GM23338 (cell line): ENCODE measurements at regions not wholly inside any gene's neighbourhood (a gene's known extent, or its start where the extent isn't known, plus 50 kb on each side); places are given as distances from the start of the nearest gene placed in this dataset.

ENCODE experiments used
- ATAC-seq: fragments of 200-7000 bp; cut with Tn5 transposase; 3 replicates; pipeline ENCODE4 v1.9.1; 2020
- DNase-seq: peaks from one replicate; pipeline ENCODE4 v3.0.0-alpha.2; 2015; ENCODE audit warnings: low spot score
- H2AFZ ChIP-seq: fragments of 200-600 bp; sonication (generic); 2 replicates; pipeline ENCODE4 v1.8.0; 2016; ENCODE audit warnings: antibody characterized with exemption, mild to moderate bottlenecking, moderate library complexity
- H3F3A ChIP-seq: fragments of 200-600 bp; sonication (generic); replicated peaks from 2 replicates; pipeline ENCODE4 v1.8.0; 2017; ENCODE audit warnings: antibody characterized with exemption, mixed run types, low read depth
- H3K27ac ChIP-seq: fragments of 200-600 bp; sonication (generic); 2 replicates; pipeline ENCODE4 v1.6.1; 2016; ENCODE audit warnings: low read depth
- H3K27me3 ChIP-seq: fragments of 200-600 bp; sonication (generic); 2 replicates; pipeline ENCODE4 v1.8.0; 2016; ENCODE audit warnings: mild to moderate bottlenecking, mixed run types, moderate library complexity; ENCODE audit not compliant: insufficient read depth
- H3K36me3 ChIP-seq: fragments of 200-600 bp; sonication (generic); 2 replicates; pipeline ENCODE4 v1.8.0; 2016; ENCODE audit warnings: mild to moderate bottlenecking; ENCODE audit not compliant: insufficient read depth
- H3K4me1 ChIP-seq: fragments of 200-600 bp; sonication (generic); 2 replicates; pipeline ENCODE4 v1.8.0; 2016; ENCODE audit warnings: mild to moderate bottlenecking, moderate library complexity; ENCODE audit not compliant: insufficient read depth
- H3K4me2 ChIP-seq: fragments of 200-600 bp; sonication (generic); 2 replicates; pipeline ENCODE4 v1.7.1; 2017; ENCODE audit warnings: mixed run types
- H3K4me3 ChIP-seq: fragments of 200-600 bp; sonication (generic); 2 replicates; pipeline ENCODE4 v1.6.1; 2016; ENCODE audit warnings: mixed run types
- H3K79me2 ChIP-seq: fragments of 200-600 bp; sonication (generic); replicated peaks from 2 replicates; pipeline ENCODE4 v1.8.0; 2017; ENCODE audit warnings: mild to moderate bottlenecking; ENCODE audit not compliant: insufficient read depth
- H3K9me2 ChIP-seq: fragments of 200-600 bp; sonication (generic); 2 replicates; pipeline ENCODE4 v1.8.0; 2017; ENCODE audit not compliant: insufficient read depth
- H4K20me1 ChIP-seq: fragments of 200-600 bp; sonication (generic); replicated peaks from 2 replicates; pipeline ENCODE4 v1.8.0; 2017; ENCODE audit warnings: mild to moderate bottlenecking; ENCODE audit not compliant: insufficient read depth
- H3K27ac Mint-ChIP-seq: 2 replicates; pipeline ENCODE4 v1.8.0; 2020; ENCODE audit warnings: inconsistent platforms, mild to moderate bottlenecking, moderate library complexity, mixed read lengths
- H3K27me3 Mint-ChIP-seq: 3 replicates; pipeline ENCODE4 v1.8.0; 2022; ENCODE audit warnings: low read depth, mild to moderate bottlenecking, moderate library complexity, mixed read lengths, inconsistent platforms; ENCODE audit not compliant: insufficient read depth, poor library complexity
- H3K36me3 Mint-ChIP-seq: 3 replicates; pipeline ENCODE4 v1.8.0; 2021; ENCODE audit warnings: low read depth, mild to moderate bottlenecking, inconsistent platforms, moderate library complexity, mixed read lengths
- H3K4me1 Mint-ChIP-seq: 3 replicates; pipeline ENCODE4 v1.8.0; 2020; ENCODE audit warnings: mild to moderate bottlenecking, inconsistent platforms, mixed read lengths
- H3K4me3 Mint-ChIP-seq: 3 replicates; pipeline ENCODE4 v1.8.0; 2021; ENCODE audit warnings: moderate library complexity, mild to moderate bottlenecking, inconsistent platforms, mixed read lengths
- H3K9me3 Mint-ChIP-seq: 3 replicates; pipeline ENCODE4 v1.8.0; 2020; ENCODE audit warnings: moderate library complexity, mild to moderate bottlenecking, inconsistent platforms, mixed read lengths
- CTCF ChIP-seq, 2 experiments: fragments of 200-600 bp in 1 of 2; sonication (generic) in 1 of 2; conservative IDR thresholded peaks; 2 replicates each; pipeline versions ENCODE4 v1.5.1 to v1.6.1; 2016 to 2017; ENCODE audit warnings: antibody characterized with exemption in 2 of 2, low read depth in 2 of 2, mild to moderate bottlenecking in 2 of 2, moderate library complexity in 1 of 2
- EZH2phosphoT487 ChIP-seq: fragments of 200-600 bp; sonication (generic); IDR thresholded peaks from one replicate; pipeline ENCODE4 v1.8.1; 2018; ENCODE audit warnings: antibody characterized with exemption; ENCODE audit not compliant: unreplicated experiment
- JUNB ChIP-seq: IDR thresholded peaks from one replicate; pipeline ENCODE4 v1.6.1; 2016; ENCODE audit warnings: antibody characterized with exemption; ENCODE audit not compliant: unreplicated experiment
- POLR2AphosphoS5 ChIP-seq: IDR thresholded peaks from 2 replicates; pipeline ENCODE4 v1.6.1; 2016; ENCODE audit warnings: antibody characterized with exemption, low read depth
- ZNF331 ChIP-seq: fragments of 250-450 bp; sonication (Bioruptor Pico); IDR thresholded peaks from 2 replicates; pipeline ENCODE4 v1.5.0; 2020; ENCODE audit warnings: low read depth, mild to moderate bottlenecking, moderate library complexity
- ZNF462 ChIP-seq: fragments of 250-450 bp; sonication (Bioruptor Pico); IDR thresholded peaks from 2 replicates; pipeline ENCODE4 v1.5.0; 2020; ENCODE audit warnings: mild to moderate bottlenecking, moderate library complexity

GRCh38 chr3:73298243-73299183 is 237.1 kb downstream of the EBLN2 start (continued):
- no peak for TF ChIP-seq POLR2AphosphoS5
- TF ChIP-seq ZNF462 (CRISPR knock-in tag) = no peak
- TF ChIP-seq EZH2phosphoT487 = no peak
- no peak for TF ChIP-seq ZNF331 (CRISPR knock-in tag)
- TF ChIP-seq JUNB = no peak
- no peak for TF ChIP-seq CTCF (conservative IDR thresholded peaks at IDR 0.05; ENCODE audit: low read depth in 2 of 2)

DNA sequence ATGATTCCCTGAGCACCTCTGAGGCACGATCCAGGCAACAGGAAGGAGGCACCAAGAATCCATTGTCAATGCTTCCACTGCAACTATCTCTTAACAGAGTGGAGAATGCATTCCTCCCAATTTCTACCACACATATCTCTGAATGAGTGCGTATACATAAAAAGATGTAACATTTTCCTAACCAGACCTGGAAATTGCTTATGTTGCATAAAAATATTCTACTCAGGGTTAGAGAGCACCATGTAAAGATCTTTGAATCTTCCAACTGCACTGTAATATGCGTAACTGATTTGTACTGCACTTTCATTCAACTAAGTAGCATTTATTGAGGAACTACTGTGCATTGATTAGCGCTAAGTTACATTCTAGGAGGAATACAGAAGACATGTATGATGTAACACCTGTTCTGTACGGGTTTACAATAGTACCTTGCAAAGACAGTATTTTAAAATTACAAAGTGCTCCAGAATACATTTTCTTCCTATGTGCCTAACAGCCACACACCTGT is 237.8 kb downstream of the EBLN2 start:
- Mint-ChIP-seq H3K4me1 (peaks cover 20% of the 10 kb centered on the region; the same call in 2 of the 3 replicates), H3K27ac (no peak overlapping the region), H3K36me3 (no peaks in the 10 kb centered on the region), H3K9me3 (no peaks in the 10 kb centered on the region), H3K4me3 (no peak overlapping the region), H3K27me3 (peaks cover 3% of the 10 kb centered on the region)
- H3K36me3 ChIP-seq = no peaks in the 10 kb centered on the region
- H3F3A ChIP-seq = no peaks in the 10 kb centered on the region
- no peak overlapping the region for H3K4me3 ChIP-seq
- H2AFZ ChIP-seq = no peak overlapping the region
- ATAC-seq = no peak
- H3K4me1 ChIP-seq = no peaks in the 10 kb centered on the region; the same call in 1 of the 2 replicates
- DNase-seq = no peak
- no peaks in the 10 kb centered on the region for H3K27me3 ChIP-seq
- H3K27ac ChIP-seq = no peak overlapping the region
- no peaks in the 10 kb centered on the region for H4K20me1 ChIP-seq
- H3K79me2 ChIP-seq = no peaks in the 10 kb centered on the region
- H3K9me2 ChIP-seq = no peaks in the 10 kb centered on the region; the same call in 1 of the 2 replicates
- H3K4me2 ChIP-seq = no peak overlapping the region
- TF ChIP-seq ZNF462 (CRISPR knock-in tag) = no peak
